ENCODE measurements at regions not wholly inside any gene's neighbourhood (a gene's known extent, or its start where the extent isn't known, plus 50 kb on each side); places are given as distances from the start of the nearest gene placed in this dataset.

DNA sequence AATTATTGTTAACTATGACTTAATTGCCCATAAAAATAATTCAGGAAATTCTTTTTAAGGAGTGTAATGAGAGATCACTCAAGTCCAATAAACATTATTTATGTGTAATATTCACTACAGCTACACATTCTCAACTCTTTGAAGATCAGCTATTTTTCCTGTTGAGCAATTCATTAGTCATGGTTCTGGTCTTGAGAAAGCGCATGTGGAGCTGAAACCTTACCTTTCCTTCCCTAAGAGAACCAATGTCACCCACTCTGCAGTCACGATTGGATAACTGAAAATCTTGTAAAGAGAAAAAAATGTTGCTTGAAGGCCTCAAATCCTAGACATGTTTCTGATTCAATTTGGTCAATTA lies 736.9 kb upstream of the MARCKS start:
- TF ChIP-seq TAF1 (IDR thresholded peaks at IDR 0.05; ENCODE audit: borderline replicate concordance, insufficient read depth, low read length) (no peak), SIN3A (IDR thresholded peaks at IDR 0.05; ENCODE audit: borderline replicate concordance, insufficient read depth, low read length) (no peak), REST (IDR thresholded peaks at IDR 0.05; ENCODE audit: insufficient read depth in 1 of 2, low read depth in 2 of 2, low read length in 2 of 2) (no peak), POLR2AphosphoS5 (IDR thresholded peaks at IDR 0.05; ENCODE audit: low read depth, low read length) (no peak), FOXP2 (optimal IDR thresholded peaks at IDR 0.05; ENCODE audit: borderline replicate concordance, extremely low read depth, extremely low read length, insufficient read depth) (no peak)

- no peak for TF ChIP-seq TAF1 (IDR thresholded peaks at IDR 0.05; ENCODE audit: borderline replicate concordance, insufficient read depth, low read length)
- peak; percentile 50; the same call in 1 of the 2 replicates for TF ChIP-seq POLR2AphosphoS5 (IDR thresholded peaks at IDR 0.05; ENCODE audit: low read depth, low read length)
- peak; percentile 33 for TF ChIP-seq FOXP2 (optimal IDR thresholded peaks at IDR 0.05; ENCODE audit: borderline replicate concordance, extremely low read depth, extremely low read length, insufficient read depth)
Measured at GRCh38 chr6:113120582-113121285, 736.4 kb upstream of the MARCKS start.

GRCh38 chr6:113121571-113121970 lies 735.6 kb upstream of the MARCKS start:
- no peak for TF ChIP-seq FOXP2 (optimal IDR thresholded peaks at IDR 0.05; ENCODE audit: borderline replicate concordance, extremely low read depth, extremely low read length, insufficient read depth)
- TF ChIP-seq SIN3A (IDR thresholded peaks at IDR 0.05; ENCODE audit: borderline replicate concordance, insufficient read depth, low read length) = no peak
- TF ChIP-seq TAF1 (IDR thresholded peaks at IDR 0.05; ENCODE audit: borderline replicate concordance, insufficient read depth, low read length) = no peak
- TF ChIP-seq REST (IDR thresholded peaks at IDR 0.05; ENCODE audit: insufficient read depth in 1 of 2, low read depth in 2 of 2, low read length in 2 of 2) = no peak
- TF ChIP-seq POLR2AphosphoS5 (IDR thresholded peaks at IDR 0.05; ENCODE audit: low read depth, low read length) = no peak

DNA sequence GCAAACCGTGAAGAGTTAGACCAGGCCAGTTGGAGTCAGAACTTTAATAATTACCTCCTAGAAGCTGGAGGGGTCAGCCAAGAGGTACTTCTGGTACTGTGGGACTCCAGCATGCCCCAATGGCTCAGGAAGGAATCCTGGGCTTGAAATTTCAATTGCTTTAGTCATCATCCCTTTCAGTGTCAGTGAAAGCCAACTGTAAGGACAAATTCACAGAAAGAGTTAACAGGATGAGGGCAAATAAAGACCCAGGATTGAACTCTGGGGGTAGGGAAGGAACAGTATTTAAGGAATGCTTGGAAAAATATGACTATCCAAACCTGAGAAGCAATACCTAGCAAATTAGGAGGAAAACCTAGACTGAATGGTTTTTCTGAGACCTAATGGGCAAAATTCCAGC lies 735.1 kb upstream of the MARCKS start:
- TF ChIP-seq FOXP2 (optimal IDR thresholded peaks at IDR 0.05; ENCODE audit: borderline replicate concordance, extremely low read depth, extremely low read length, insufficient read depth) (no peak), SIN3A (IDR thresholded peaks at IDR 0.05; ENCODE audit: borderline replicate concordance, insufficient read depth, low read length) (no peak), REST (IDR thresholded peaks at IDR 0.05; ENCODE audit: insufficient read depth in 1 of 2, low read depth in 2 of 2, low read length in 2 of 2) (no peak), TAF1 (IDR thresholded peaks at IDR 0.05; ENCODE audit: borderline replicate concordance, insufficient read depth, low read length) (peak; percentile 54; the same call in 1 of the 2 replicates), POLR2AphosphoS5 (IDR thresholded peaks at IDR 0.05; ENCODE audit: low read depth, low read length) (no peak)

- no peak for TF ChIP-seq SIN3A (IDR thresholded peaks at IDR 0.05; ENCODE audit: borderline replicate concordance, insufficient read depth, low read length)
- TF ChIP-seq POLR2AphosphoS5 (IDR thresholded peaks at IDR 0.05; ENCODE audit: low read depth, low read length) = no peak
- TF ChIP-seq TAF1 (IDR thresholded peaks at IDR 0.05; ENCODE audit: borderline replicate concordance, insufficient read depth, low read length) = no peak
Measured at GRCh38 chr6:113125626-113126025, 731.5 kb upstream of the MARCKS start.

- no peak for TF ChIP-seq POLR2AphosphoS5 (IDR thresholded peaks at IDR 0.05; ENCODE audit: low read depth, low read length)
- no peak for TF ChIP-seq FOXP2 (optimal IDR thresholded peaks at IDR 0.05; ENCODE audit: borderline replicate concordance, extremely low read depth, extremely low read length, insufficient read depth)
- peak; percentile 30; the same call in 1 of the 2 replicates for TF ChIP-seq TAF1 (IDR thresholded peaks at IDR 0.05; ENCODE audit: borderline replicate concordance, insufficient read depth, low read length)
- 0 out of 2 replicates have a peak, but pooled peaks have one; percentile 57 for TF ChIP-seq SIN3A (IDR thresholded peaks at IDR 0.05; ENCODE audit: borderline replicate concordance, insufficient read depth, low read length)
- TF ChIP-seq REST (IDR thresholded peaks at IDR 0.05; ENCODE audit: insufficient read depth in 1 of 2, low read depth in 2 of 2, low read length in 2 of 2) = 0 out of 4 replicates have a peak, but pooled peaks of 1 of the 2 experiments have one; percentile 32
Measured at GRCh38 chr6:113127786-113128419, 729.2 kb upstream of the MARCKS start.
